ENCODE measurements at regions not wholly inside any gene's neighbourhood (a gene's known extent, or its start where the extent isn't known, plus 50 kb on each side); places are given as distances from the start of the nearest gene placed in this dataset.
"Not testable (repeated sequence)": the region's sequence is repeated elsewhere in the genome, so short reads cannot be mapped to it uniquely, and the experiment has no call there.

- H3K27ac ChIP-seq: no peak overlapping the region
- H3K27me3 ChIP-seq (ENCODE audit: insufficient read depth, low read depth, severe bottlenecking): peaks cover 9% of the 10 kb centered on the region
- no peak for TF ChIP-seq CTCF (IDR thresholded peaks at IDR 0.05; ENCODE audit: low read depth, low read length)
- H3K4me3 ChIP-seq (ENCODE audit: low read depth, low read length): no peak overlapping the region
- H3K36me3 ChIP-seq: no peaks in the 10 kb centered on the region
- DNase-seq: no peak
- H3K9me3 ChIP-seq (ENCODE audit: severe bottlenecking): peaks cover 8% of the 10 kb centered on the region
Measured at GRCh38 chr20:30488941-30489613, 768.4 kb upstream of the DEFB115 start.

- no peak for TF ChIP-seq CTCF (IDR thresholded peaks at IDR 0.05; ENCODE audit: low read depth, low read length)
- DNase-seq: no peak
- peaks cover 8% of the 10 kb centered on the region for H3K9me3 ChIP-seq (ENCODE audit: severe bottlenecking)
Measured at GRCh38 chr20:30489614-30490003, 767.9 kb upstream of the DEFB115 start.

GRCh38 chr20:30491016-30491415, 766.4 kb upstream of the DEFB115 start:
- Histone ChIP-seq H3K27ac (no peak overlapping the region), H3K9me3 (ENCODE audit: severe bottlenecking) (peaks cover 8% of the 10 kb centered on the region), H3K4me3 (ENCODE audit: low read depth, low read length) (no peak overlapping the region), H3K36me3 (no peaks in the 10 kb centered on the region), H3K27me3 (ENCODE audit: insufficient read depth, low read depth, severe bottlenecking) (peaks cover 4% of the 10 kb centered on the region)
- no peak for TF ChIP-seq CTCF (IDR thresholded peaks at IDR 0.05; ENCODE audit: low read depth, low read length)
- no peak for DNase-seq

More at GRCh38 chr20:30489614-30490003, 767.9 kb upstream of the DEFB115 start:
- Histone ChIP-seq H3K4me3 (ENCODE audit: low read depth, low read length) (no peak overlapping the region), H3K36me3 (no peaks in the 10 kb centered on the region), H3K27me3 (ENCODE audit: insufficient read depth, low read depth, severe bottlenecking) (peaks cover 9% of the 10 kb centered on the region), H3K27ac (no peak overlapping the region)

GRCh38 chr20:30496656-30497055, 760.8 kb upstream of the DEFB115 start:
- not testable (repeated sequence) for H3K36me3 ChIP-seq; H3K27me3 ChIP-seq (ENCODE audit: insufficient read depth, low read depth, severe bottlenecking); DNase-seq; H3K4me3 ChIP-seq (ENCODE audit: low read depth, low read length); H3K27ac ChIP-seq; H3K9me3 ChIP-seq (ENCODE audit: severe bottlenecking)

GRCh38 chr20:30497191-30497590, 760.3 kb upstream of the DEFB115 start:
- not testable (repeated sequence) for H3K9me3 ChIP-seq (ENCODE audit: severe bottlenecking); H3K27ac ChIP-seq; H3K4me3 ChIP-seq (ENCODE audit: low read depth, low read length); H3K36me3 ChIP-seq; DNase-seq
- H3K27me3 ChIP-seq (ENCODE audit: insufficient read depth, low read depth, severe bottlenecking): peaks cover 15% of the 10 kb centered on the region

- Histone ChIP-seq H3K9me3 (ENCODE audit: severe bottlenecking) (no peaks in the 10 kb centered on the region), H3K27me3 (ENCODE audit: insufficient read depth, low read depth, severe bottlenecking) (peaks cover 15% of the 10 kb centered on the region), H3K27ac (no peak overlapping the region), H3K36me3 (no peaks in the 10 kb centered on the region), H3K4me3 (ENCODE audit: low read depth, low read length) (no peak overlapping the region)
- no peak for DNase-seq
- no peak for TF ChIP-seq CTCF (IDR thresholded peaks at IDR 0.05; ENCODE audit: low read depth, low read length)
Measured at GRCh38 chr20:30499123-30499522, 758.3 kb upstream of the DEFB115 start.

- not testable (repeated sequence) for H3K27ac ChIP-seq; H3K4me3 ChIP-seq (ENCODE audit: low read depth, low read length); DNase-seq
Measured at GRCh38 chr20:30499716-30500446, 757.6 kb upstream of the DEFB115 start.

More at GRCh38 chr20:30499716-30500446, 757.6 kb upstream of the DEFB115 start:
- not testable (repeated sequence) for H3K9me3 ChIP-seq (ENCODE audit: severe bottlenecking); H3K36me3 ChIP-seq
- peaks cover 15% of the 10 kb centered on the region for H3K27me3 ChIP-seq (ENCODE audit: insufficient read depth, low read depth, severe bottlenecking)

Data from WERI-Rb-1 (cell line).